ENCODE measurements at regions not wholly inside any gene's neighbourhood (a gene's known extent, or its start where the extent isn't known, plus 50 kb on each side); places are given as distances from the start of the nearest gene placed in this dataset.

DNA sequence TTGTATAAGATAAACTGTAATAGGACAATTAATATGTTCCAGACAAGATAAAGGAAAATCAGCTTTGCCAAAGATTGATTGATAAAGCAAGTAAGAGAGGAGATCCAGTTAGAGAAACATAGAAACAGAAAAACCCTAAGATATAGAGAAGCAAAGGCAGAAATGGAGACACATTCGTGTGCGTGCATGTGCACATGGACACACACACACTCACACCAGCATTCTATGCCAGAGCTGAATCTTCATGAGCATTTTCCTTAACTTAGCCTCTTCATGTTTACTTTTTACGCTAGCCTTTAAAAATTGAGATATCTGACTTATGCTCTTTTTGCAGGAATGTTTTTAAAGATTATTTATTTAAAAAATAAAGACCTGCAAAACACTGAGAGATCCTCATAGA is 168.5 kb upstream of the ATP2B1 start:
- TF ChIP-seq POLR2A (IDR thresholded peaks at IDR 0.05): no peak
- TF ChIP-seq, protein P1, sequence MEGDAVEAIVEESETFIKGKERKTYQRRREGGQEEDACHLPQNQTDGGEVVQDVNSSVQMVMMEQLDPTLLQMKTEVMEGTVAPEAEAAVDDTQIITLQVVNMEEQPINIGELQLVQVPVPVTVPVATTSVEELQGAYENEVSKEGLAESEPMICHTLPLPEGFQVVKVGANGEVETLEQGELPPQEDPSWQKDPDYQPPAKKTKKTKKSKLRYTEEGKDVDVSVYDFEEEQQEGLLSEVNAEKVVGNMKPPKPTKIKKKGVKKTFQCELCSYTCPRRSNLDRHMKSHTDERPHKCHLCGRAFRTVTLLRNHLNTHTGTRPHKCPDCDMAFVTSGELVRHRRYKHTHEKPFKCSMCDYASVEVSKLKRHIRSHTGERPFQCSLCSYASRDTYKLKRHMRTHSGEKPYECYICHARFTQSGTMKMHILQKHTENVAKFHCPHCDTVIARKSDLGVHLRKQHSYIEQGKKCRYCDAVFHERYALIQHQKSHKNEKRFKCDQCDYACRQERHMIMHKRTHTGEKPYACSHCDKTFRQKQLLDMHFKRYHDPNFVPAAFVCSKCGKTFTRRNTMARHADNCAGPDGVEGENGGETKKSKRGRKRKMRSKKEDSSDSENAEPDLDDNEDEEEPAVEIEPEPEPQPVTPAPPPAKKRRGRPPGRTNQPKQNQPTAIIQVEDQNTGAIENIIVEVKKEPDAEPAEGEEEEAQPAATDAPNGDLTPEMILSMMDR (IDR thresholded peaks at IDR 0.05): no peak

Measured in transverse colon (tissue), 3 donors.